H9 (cell line): ENCODE measurements at regions not wholly inside any gene's neighbourhood (a gene's known extent, or its start where the extent isn't known, plus 50 kb on each side); places are given as distances from the start of the nearest gene placed in this dataset.

ENCODE experiments used
- DNase-seq: peaks from one replicate; pipeline ENCODE4 v3.0.0-alpha.2; 2017
- H2AFZ ChIP-seq: one replicate; pipeline ENCODE4 v1.6.1; 2013; ENCODE audit warnings: mild to moderate bottlenecking, low read length, control low read depth, moderate library complexity
- H2AK5ac ChIP-seq: 2 replicates; pipeline ENCODE4 v1.6.1; 2013; ENCODE audit warnings: low read length, control low read depth, mixed read lengths; ENCODE audit not compliant: insufficient read length
- H2BK120ac ChIP-seq: one replicate; pipeline ENCODE4 v1.6.1; 2013; ENCODE audit warnings: low read depth, mild to moderate bottlenecking, low read length, control low read depth, inconsistent platforms; ENCODE audit not compliant: poor library complexity, severe bottlenecking
- H2BK12ac ChIP-seq: 2 replicates; pipeline ENCODE4 v1.6.1; 2013; ENCODE audit warnings: low read length, control low read depth, mixed read lengths, low read depth; ENCODE audit not compliant: insufficient read length
- H2BK15ac ChIP-seq: 2 replicates; pipeline ENCODE4 v1.6.1; 2013; ENCODE audit warnings: low read depth, low read length, control low read depth
- H2BK20ac ChIP-seq: one replicate; pipeline ENCODE4 v1.6.1; 2013; ENCODE audit warnings: low read depth, mild to moderate bottlenecking, low read length, control low read depth, inconsistent platforms; ENCODE audit not compliant: poor library complexity, severe bottlenecking
- H2BK5ac ChIP-seq: 2 replicates; pipeline ENCODE4 v1.6.1; 2013; ENCODE audit warnings: low read length, control low read depth, mixed read lengths; ENCODE audit not compliant: insufficient read length
- H3K14ac ChIP-seq: 2 replicates; pipeline ENCODE4 v1.6.1; 2013; ENCODE audit warnings: low read length, control low read depth; ENCODE audit not compliant: insufficient read depth
- H3K18ac ChIP-seq: 2 replicates; pipeline ENCODE4 v1.6.1; 2013; ENCODE audit warnings: low read depth, mild to moderate bottlenecking, mixed read lengths, low read length, control low read depth; ENCODE audit not compliant: insufficient read length
- H3K23ac ChIP-seq: 2 replicates; pipeline ENCODE4 v1.6.1; 2013; ENCODE audit warnings: low read length, control low read depth, mixed read lengths, low read depth; ENCODE audit not compliant: insufficient read length
- H3K23me2 ChIP-seq: 2 replicates; pipeline ENCODE4 v1.6.1; 2013; ENCODE audit warnings: low read depth, mild to moderate bottlenecking, mixed read lengths, low read length, control low read depth; ENCODE audit not compliant: insufficient read length, poor library complexity, severe bottlenecking
- H3K27ac ChIP-seq: 2 replicates; pipeline ENCODE4 v1.5.1; 2013; ENCODE audit warnings: low read length, control low read depth, mixed read lengths, low read depth; ENCODE audit not compliant: insufficient read length
- H3K27me3 ChIP-seq: 2 replicates; pipeline ENCODE4 v1.6.1; 2013; ENCODE audit warnings: low read length, control low read depth, inconsistent platforms; ENCODE audit not compliant: insufficient read depth
- H3K4ac ChIP-seq: 2 replicates; pipeline ENCODE4 v1.6.1; 2013; ENCODE audit warnings: low read depth, mild to moderate bottlenecking, control low read depth, inconsistent platforms, low read length, moderate library complexity
- H3K4me1 ChIP-seq: 2 replicates; pipeline ENCODE4 v1.6.1; 2013; ENCODE audit warnings: low read length, control low read depth, inconsistent platforms; ENCODE audit not compliant: insufficient read depth
- H3K4me2 ChIP-seq: 2 replicates; pipeline ENCODE4 v1.6.1; 2013; ENCODE audit warnings: low read length, control low read depth, mixed read lengths; ENCODE audit not compliant: insufficient read length, insufficient read depth
- H3K56ac ChIP-seq: 2 replicates; pipeline ENCODE4 v1.6.1; 2013; ENCODE audit warnings: low read depth, mild to moderate bottlenecking, mixed read lengths, low read length, control low read depth; ENCODE audit not compliant: insufficient read length
- H3K79me1 ChIP-seq: 2 replicates; pipeline ENCODE4 v1.6.1; 2013; ENCODE audit warnings: low read depth, mild to moderate bottlenecking, moderate library complexity, low read length, control low read depth, inconsistent platforms; ENCODE audit not compliant: insufficient read depth, poor library complexity, severe bottlenecking
- H3K79me2 ChIP-seq: 2 replicates; pipeline ENCODE4 v1.6.1; 2013; ENCODE audit warnings: low read length, control low read depth, inconsistent platforms; ENCODE audit not compliant: insufficient read depth
- H3K9ac ChIP-seq: 2 replicates; pipeline ENCODE4 v1.6.1; 2013; ENCODE audit warnings: low read length, control low read depth, mixed read lengths; ENCODE audit not compliant: insufficient read length; ENCODE audit errors: extremely low read depth
- H3K9me3 ChIP-seq: one replicate; pipeline ENCODE4 v1.6.1; 2013; ENCODE audit warnings: low read depth, low read length, inconsistent platforms; ENCODE audit not compliant: control insufficient read depth
- H3T11ph ChIP-seq: one replicate; pipeline ENCODE4 v1.6.1; 2013; ENCODE audit warnings: mild to moderate bottlenecking, low read length, control low read depth, inconsistent platforms
- H4K20me1 ChIP-seq: one replicate; pipeline ENCODE4 v1.6.1; 2013; ENCODE audit not compliant: control insufficient read depth, insufficient read length, insufficient read depth
- H4K5ac ChIP-seq: 2 replicates; pipeline ENCODE4 v1.6.1; 2013; ENCODE audit warnings: low read depth, mild to moderate bottlenecking, mixed read lengths, low read length, control low read depth; ENCODE audit not compliant: insufficient read length
- H4K8ac ChIP-seq: replicated peaks from 2 replicates; pipeline ENCODE4 v1.6.1; 2013; ENCODE audit warnings: low read length, control low read depth, mixed read lengths, low read depth; ENCODE audit not compliant: insufficient read length
- H4K91ac ChIP-seq: 2 replicates; pipeline ENCODE4 v1.6.1; 2013; ENCODE audit warnings: low read depth, mild to moderate bottlenecking, moderate library complexity, mixed read lengths, low read length, control low read depth; ENCODE audit not compliant: insufficient read length
- H3K27ac Mint-ChIP-seq, 3 experiments: 2 replicates in 2 of 3; 3 replicates in 1 of 3; pipeline ENCODE4 v1.8.0; 2020 to 2021; ENCODE audit warnings: mixed read lengths in 3 of 3, mild to moderate bottlenecking in 1 of 3, moderate library complexity in 1 of 3
- H3K27me3 Mint-ChIP-seq: 2 replicates; pipeline ENCODE4 v1.8.0; 2021; ENCODE audit warnings: low read depth, mild to moderate bottlenecking, moderate library complexity, mixed read lengths
- H3K36me3 Mint-ChIP-seq, 3 experiments: 2 replicates in 2 of 3; 3 replicates in 1 of 3; pipeline ENCODE4 v1.8.0; 2020 to 2021; ENCODE audit warnings: low read depth in 3 of 3, mixed read lengths in 3 of 3; ENCODE audit not compliant: insufficient read depth in 1 of 3
- H3K4me1 Mint-ChIP-seq, 2 experiments: 2 replicates each; pipeline ENCODE4 v1.8.0; 2020; ENCODE audit warnings: mixed read lengths in 2 of 2
- H3K4me3 Mint-ChIP-seq, 2 experiments: 2 replicates in 1 of 2; 3 replicates in 1 of 2; pipeline ENCODE4 v1.8.0; 2020 to 2021; ENCODE audit warnings: mild to moderate bottlenecking in 2 of 2, mixed read lengths in 2 of 2, moderate library complexity in 1 of 2
- H3K9me3 Mint-ChIP-seq, 2 experiments: 2 replicates in 1 of 2; 3 replicates in 1 of 2; pipeline ENCODE4 v1.8.0; 2020; ENCODE audit warnings: mild to moderate bottlenecking in 2 of 2, mixed read lengths in 2 of 2, moderate library complexity in 1 of 2
- CTCF ChIP-seq: fragments of 200-600 bp; sonication (generic); conservative IDR thresholded peaks from 3 replicates; pipeline ENCODE4 v1.8.0; 2021; ENCODE audit warnings: antibody characterized with exemption, mild to moderate bottlenecking
- WGBS: extraction: QIAGEN DNeasy Blood & Tissue Kit; methylation state at CpG from one replicate; pipeline ENCODE4 v1.1.7; 2013; ENCODE audit warnings: missing lambda C conversion rate, low lambda C conversion rate, mixed read lengths; ENCODE audit not compliant: insufficient read length; ENCODE audit errors: extremely low coverage; 5-methylcytosine and 5-hydroxymethylcytosine counted together

- no peak overlapping the region for H3K4me2 ChIP-seq
- no peak overlapping the region for H2BK15ac ChIP-seq
- peaks cover 2% of the 10 kb centered on the region; the same call in 1 of the 2 replicates for H3K79me2 ChIP-seq
- no peak overlapping the region for H3K14ac ChIP-seq
- H2AFZ ChIP-seq = no peak overlapping the region
- H2BK20ac ChIP-seq = no peak overlapping the region
- H3K4ac ChIP-seq = no peak overlapping the region
- no peak for DNase-seq
- TF ChIP-seq CTCF = no peak
- no peak overlapping the region for H3K56ac ChIP-seq
- H2BK5ac ChIP-seq = no peak overlapping the region
- H3K4me1 ChIP-seq = no peaks in the 10 kb centered on the region
- H3K27ac ChIP-seq = no peak overlapping the region
- H3K9me3 Mint-ChIP-seq = no peaks in the 10 kb centered on the region
- no peak overlapping the region for H3T11ph ChIP-seq
- H3K18ac ChIP-seq = no peak overlapping the region
- no peak overlapping the region for H4K91ac ChIP-seq
- no peaks in the 10 kb centered on the region for H3K27me3 Mint-ChIP-seq
- H3K23me2 ChIP-seq = no peaks in the 10 kb centered on the region
- no peaks in the 10 kb centered on the region for H3K36me3 Mint-ChIP-seq
- H4K5ac ChIP-seq = no peak overlapping the region
- no peak overlapping the region for H2BK120ac ChIP-seq
- H3K27ac Mint-ChIP-seq = no peak overlapping the region
- H4K8ac ChIP-seq = no peak overlapping the region
- H3K9ac ChIP-seq = no peak overlapping the region
- H3K27me3 ChIP-seq = no peaks in the 10 kb centered on the region
- no peak overlapping the region for H2BK12ac ChIP-seq
- H3K4me3 Mint-ChIP-seq = no peak overlapping the region
- H3K23ac ChIP-seq = no peak overlapping the region
- 0 out of 4 replicates have a peak, but pooled peaks cover 0 to 1% of the 10 kb centered on the region in 2 experiments for H3K4me1 Mint-ChIP-seq
- no peak overlapping the region for H2AK5ac ChIP-seq
- H4K20me1 ChIP-seq = no peaks in the 10 kb centered on the region
- WGBS = no CpG with 5 or more reads among the region's 5 CpGs
- no peaks in the 10 kb centered on the region for H3K9me3 ChIP-seq
- no peaks in the 10 kb centered on the region for H3K79me1 ChIP-seq
These were observed 81.9 kb upstream of the SLC30A5 start for GRCh38 chr5:69011910-69012309.
